Endodermal cell (in vitro differentiated cells): ENCODE measurements at regions not wholly inside any gene's neighbourhood (a gene's known extent, or its start where the extent isn't known, plus 50 kb on each side); places are given as distances from the start of the nearest gene placed in this dataset.
"Not testable (repeated sequence)": the region's sequence is repeated elsewhere in the genome, so short reads cannot be mapped to it uniquely, and the experiment has no call there.

Experiments
- DNase-seq: peaks from one replicate; pipeline ENCODE4 v3.0.0-alpha.2; 2017
- H3K27ac ChIP-seq: 2 replicates; pipeline ENCODE4 v1.5.1; 2013; ENCODE audit warnings: mild to moderate bottlenecking, low read depth, low read length, moderate library complexity
- H3K27me3 ChIP-seq: 2 replicates; pipeline ENCODE4 v1.6.1; 2013; ENCODE audit warnings: mild to moderate bottlenecking, low read length, moderate library complexity; ENCODE audit not compliant: insufficient read depth, control insufficient read depth, poor library complexity, severe bottlenecking
- H3K36me3 ChIP-seq: 2 replicates; pipeline ENCODE4 v1.7.0; 2013; ENCODE audit warnings: mild to moderate bottlenecking, low read length, moderate library complexity; ENCODE audit not compliant: control insufficient read depth, insufficient read depth
- H3K4me1 ChIP-seq: one replicate; pipeline ENCODE4 v1.7.0; 2013; ENCODE audit warnings: low read length; ENCODE audit not compliant: control insufficient read depth, insufficient read depth
- H3K4me3 ChIP-seq: 2 replicates; pipeline ENCODE4 v1.5.1; 2013; ENCODE audit warnings: mild to moderate bottlenecking, low read length, moderate library complexity
- H3K9ac ChIP-seq: 2 replicates; pipeline ENCODE4 v1.6.1; 2013; ENCODE audit warnings: mild to moderate bottlenecking, low read length, moderate library complexity; ENCODE audit not compliant: poor library complexity, severe bottlenecking; ENCODE audit errors: extremely low read depth
- H3K9me3 ChIP-seq: 2 replicates; pipeline ENCODE4 v1.6.1; 2013; ENCODE audit warnings: mild to moderate bottlenecking, low read length, moderate library complexity; ENCODE audit not compliant: control insufficient read depth
- H3K27ac Mint-ChIP-seq: 2 replicates; pipeline ENCODE4 v1.8.0; 2020; ENCODE audit warnings: mixed read lengths
- H3K27me3 Mint-ChIP-seq: 2 replicates; pipeline ENCODE4 v1.8.0; 2021; ENCODE audit warnings: mild to moderate bottlenecking, mixed read lengths; ENCODE audit not compliant: insufficient read depth
- H3K36me3 Mint-ChIP-seq: 2 replicates; pipeline ENCODE4 v1.8.0; 2020; ENCODE audit warnings: low read depth, mixed read lengths
- H3K4me1 Mint-ChIP-seq: 2 replicates; pipeline ENCODE4 v1.8.0; 2020; ENCODE audit warnings: mixed read lengths
- H3K4me3 Mint-ChIP-seq: 2 replicates; pipeline ENCODE4 v1.8.0; 2020; ENCODE audit warnings: mild to moderate bottlenecking, moderate library complexity, mixed read lengths
- H3K9me3 Mint-ChIP-seq: 2 replicates; pipeline ENCODE4 v1.8.0; 2020; ENCODE audit warnings: mild to moderate bottlenecking, mixed read lengths
- CTCF ChIP-seq: fragments of 200-600 bp; sonication (generic); conservative IDR thresholded peaks from 2 replicates; pipeline ENCODE4 v1.5.0; 2021; ENCODE audit warnings: antibody characterized with exemption, mild to moderate bottlenecking
- WGBS, 2 experiments: methylation state at CpG; one replicate each; pipeline versions ENCODE4 v1.1.5 to v1.1.7; 2013; ENCODE audit warnings: missing lambda C conversion rate in 2 of 2, mixed read lengths in 1 of 2; ENCODE audit not compliant: insufficient coverage in 1 of 2, insufficient read length in 1 of 2; 5-methylcytosine and 5-hydroxymethylcytosine counted together

- no peak for TF ChIP-seq CTCF
Measured at GRCh38 chr7:33796538-33796937, 108.8 kb upstream of the BMPER start.

GRCh38 chr7:33797512-33797911 lies 107.8 kb upstream of the BMPER start:
- not testable (repeated sequence) for DNase-seq, H3K27ac ChIP-seq, H3K9me3 ChIP-seq, H3K27me3 Mint-ChIP-seq, H3K9me3 Mint-ChIP-seq, H3K4me1 ChIP-seq, H3K27ac Mint-ChIP-seq, H3K36me3 ChIP-seq, H3K4me3 ChIP-seq, H3K4me3 Mint-ChIP-seq, H3K9ac ChIP-seq, H3K4me1 Mint-ChIP-seq, H3K36me3 Mint-ChIP-seq, H3K27me3 ChIP-seq
- WGBS, 2 experiments: 87 to 92% methylated on average over 4 to 6 of the region's 6 CpGs

More at GRCh38 chr7:33796538-33796937, 108.8 kb upstream of the BMPER start:
- H3K9ac ChIP-seq: no peak overlapping the region
- no peak for DNase-seq
- H3K27ac ChIP-seq: no peak overlapping the region
- no peak overlapping the region for H3K4me3 ChIP-seq
- H3K4me1 ChIP-seq: peaks cover 5% of the 10 kb centered on the region
- H3K9me3 Mint-ChIP-seq: peaks cover 10% of the 10 kb centered on the region
- H3K36me3 ChIP-seq: no peaks in the 10 kb centered on the region
- H3K9me3 ChIP-seq: peaks cover 8% of the 10 kb centered on the region
- no peaks in the 10 kb centered on the region for H3K27me3 Mint-ChIP-seq
- H3K4me1 Mint-ChIP-seq: peaks cover 7% of the 10 kb centered on the region
- 86% methylated on average over 1 of the region's 1 CpG; no CpG with 5 or more reads in 1 of the 2 experiments for WGBS, 2 experiments
- peaks cover 6% of the 10 kb centered on the region for H3K36me3 Mint-ChIP-seq
- no peak overlapping the region for H3K27ac Mint-ChIP-seq
- H3K27me3 ChIP-seq: no peaks in the 10 kb centered on the region
- no peak overlapping the region for H3K4me3 Mint-ChIP-seq

- H3K27me3 Mint-ChIP-seq: no peaks in the 10 kb centered on the region
- no peak overlapping the region for H3K4me3 ChIP-seq
- H3K4me1 Mint-ChIP-seq: peaks cover 22% of the 10 kb centered on the region
- WGBS, 2 experiments: 83 to 89% methylated on average over 5 of the region's 5 CpGs
- no peaks in the 10 kb centered on the region for H3K36me3 ChIP-seq
- H3K9me3 ChIP-seq: peaks cover 8% of the 10 kb centered on the region
- DNase-seq: no peak
- peaks cover 10% of the 10 kb centered on the region for H3K9me3 Mint-ChIP-seq
- H3K27ac ChIP-seq: no peak overlapping the region
- no peaks in the 10 kb centered on the region for H3K27me3 ChIP-seq
- TF ChIP-seq CTCF: no peak
- peaks cover 10% of the 10 kb centered on the region for H3K4me1 ChIP-seq
- no peak overlapping the region for H3K4me3 Mint-ChIP-seq
- H3K36me3 Mint-ChIP-seq: peaks cover 6% of the 10 kb centered on the region
- no peak overlapping the region for H3K9ac ChIP-seq
- H3K27ac Mint-ChIP-seq: no peak overlapping the region
Measured at GRCh38 chr7:33798686-33799325, 106.5 kb upstream of the BMPER start.

- Histone ChIP-seq H3K36me3 (no peaks in the 10 kb centered on the region), H3K4me1 (peaks cover 11% of the 10 kb centered on the region), H3K4me3 (no peak overlapping the region), H3K27ac (no peak overlapping the region), H3K27me3 (no peaks in the 10 kb centered on the region), H3K9me3 (peaks cover 8% of the 10 kb centered on the region), H3K9ac (no peak overlapping the region)
- Mint-ChIP-seq H3K4me1 (peaks cover 32% of the 10 kb centered on the region), H3K27ac (no peak overlapping the region), H3K27me3 (no peaks in the 10 kb centered on the region), H3K36me3 (peaks cover 6% of the 10 kb centered on the region), H3K9me3 (peaks cover 10% of the 10 kb centered on the region), H3K4me3 (no peak overlapping the region)
- whole genome bisulfite sequencing, 2 experiments: 80 to 100% methylated on average over 1 to 2 of the region's 2 CpGs
- no peak for DNase-seq
- no peak for TF ChIP-seq CTCF
Measured at GRCh38 chr7:33799766-33800165, 105.6 kb upstream of the BMPER start.
